DMS 273 (cell line): ENCODE measurements at regions not wholly inside any gene's neighbourhood (a gene's known extent, or its start where the extent isn't known, plus 50 kb on each side); places are given as distances from the start of the nearest gene placed in this dataset.

Experiments used
- DNase-seq: peaks from one replicate; lab custom pipeline; 2025; ENCODE audit not compliant: unreplicated experiment; lab: John Stamatoyannopoulos, UW

- no peak for DNase-seq
Observed at GRCh38 chr10:124230635-124231167, 137.3 kb upstream of the CHST15 start.

- DNase-seq: no peak
Observed at GRCh38 chr10:124229989-124230634, 136.7 kb upstream of the CHST15 start.

- no peak for DNase-seq
Observed at GRCh38 chr10:124229201-124229988, 136.0 kb upstream of the CHST15 start.

- DNase-seq: no peak
Observed at GRCh38 chr10:124228471-124228870, 135.1 kb upstream of the CHST15 start.

GRCh38 chr10:124227988-124228387 lies 134.6 kb upstream of the CHST15 start:
- no peak for DNase-seq

GRCh38 chr10:124227055-124227975 lies 133.9 kb upstream of the CHST15 start:
- no peak for DNase-seq

GRCh38 chr10:124226271-124227054 lies 133.1 kb upstream of the CHST15 start:
- DNase-seq: no peak

GRCh38 chr10:124225467-124226270 lies 132.3 kb upstream of the CHST15 start:
- DNase-seq: no peak

GRCh38 chr10:124225029-124225466 lies 131.7 kb upstream of the CHST15 start:
- no peak for DNase-seq

GRCh38 chr10:124224331-124225028 lies 131.1 kb upstream of the CHST15 start:
- DNase-seq: no peak

- no peak for DNase-seq
Observed at GRCh38 chr10:124223711-124224085, 130.3 kb upstream of the CHST15 start.

GRCh38 chr10:124222988-124223710 lies 129.8 kb upstream of the CHST15 start:
- no peak for DNase-seq

GRCh38 chr10:124222318-124222987 lies 129.1 kb upstream of the CHST15 start:
- DNase-seq: no peak

- DNase-seq: no peak
Observed at GRCh38 chr10:124221356-124222317, 128.2 kb upstream of the CHST15 start.

- no peak for DNase-seq
Observed at GRCh38 chr10:124220971-124221355, 127.6 kb upstream of the CHST15 start.

- no peak for DNase-seq
Observed at GRCh38 chr10:124220547-124220946, 127.1 kb upstream of the CHST15 start.

GRCh38 chr10:124219655-124220054 lies 126.3 kb upstream of the CHST15 start:
- DNase-seq: no peak
